ENCODE measurements at regions not wholly inside any gene's neighbourhood (a gene's known extent, or its start where the extent isn't known, plus 50 kb on each side); places are given as distances from the start of the nearest gene placed in this dataset.

- TF ChIP-seq ZNF544 (tag by site-specific recombination; IDR thresholded peaks at IDR 0.05) (no peak), REPIN1 (tag by site-specific recombination; IDR thresholded peaks at IDR 0.05; ENCODE audit: low read depth) (no peak), ZNF558 (tag by site-specific recombination; IDR thresholded peaks at IDR 0.05) (no peak)
These were observed 160.8 kb upstream of the VCX3A start (continued) for GRCh38 chrX:6695717-6696116.

GRCh38 chrX:6694977-6695376 is 160.1 kb upstream of the VCX3A start:
- ChIA-PET POLR2A (no interaction called here), CTCF (no interaction called here)
- H3K27ac ChIP-seq (ENCODE audit: extremely low read depth, low read depth, low read length), result no peak overlapping the region
- no peaks in the 10 kb centered on the region for H3K9me3 ChIP-seq (ENCODE audit: control insufficient read depth, insufficient read depth, low read depth, low read length)
- no peak overlapping the region for H3K4me3 ChIP-seq (ENCODE audit: low read depth, low read length)
- no peaks in the 10 kb centered on the region for H3K4me1 ChIP-seq (ENCODE audit: control insufficient read depth, insufficient read depth, low read length)
- TF ChIP-seq INSM2 (tag by site-specific recombination; IDR thresholded peaks at IDR 0.05), result no peak
- TF ChIP-seq IKZF3 (tag by site-specific recombination; IDR thresholded peaks at IDR 0.05), result no peak
- no peak for TF ChIP-seq HOXA7 (CRISPR knock-in tag; IDR thresholded peaks at IDR 0.05; ENCODE audit: borderline replicate concordance)
- TF ChIP-seq ZNF610 (tag by site-specific recombination; IDR thresholded peaks at IDR 0.05; ENCODE audit: borderline replicate concordance), result no peak
- no peak for TF ChIP-seq ZBTB7A (tag by site-specific recombination; IDR thresholded peaks at IDR 0.05; ENCODE audit: low read depth)
- no peak for TF ChIP-seq ZNF2 (tag by site-specific recombination; IDR thresholded peaks at IDR 0.05)
- TF ChIP-seq ZNF623 (tag by site-specific recombination; IDR thresholded peaks at IDR 0.05), result no peak
- no peak for TF ChIP-seq OSR2 (tag by site-specific recombination; IDR thresholded peaks at IDR 0.05)
- no peak for TF ChIP-seq ZNF37A (tag by site-specific recombination; IDR thresholded peaks at IDR 0.05)
- no peak for TF ChIP-seq ZNF184 (tag by site-specific recombination; IDR thresholded peaks at IDR 0.05)
- TF ChIP-seq TSHZ1 (tag by site-specific recombination; IDR thresholded peaks at IDR 0.05; ENCODE audit: borderline replicate concordance), result no peak
- TF ChIP-seq ZSCAN4 (tag by site-specific recombination; IDR thresholded peaks at IDR 0.05), result no peak
- no peak for TF ChIP-seq ZNF335 (tag by site-specific recombination; conservative IDR thresholded peaks at IDR 0.05)
- no peak for TF ChIP-seq REPIN1 (tag by site-specific recombination; IDR thresholded peaks at IDR 0.05; ENCODE audit: low read depth)
- TF ChIP-seq YY2 (tag by site-specific recombination; IDR thresholded peaks at IDR 0.05), result no peak
- no peak for TF ChIP-seq ZNF133 (tag by site-specific recombination; IDR thresholded peaks at IDR 0.05)
- no peak for TF ChIP-seq ZNF157 (tag by site-specific recombination; IDR thresholded peaks at IDR 0.05)
- no peak for TF ChIP-seq RBAK (tag by site-specific recombination; IDR thresholded peaks at IDR 0.05)
- no peak for TF ChIP-seq ZFP3 (tag by site-specific recombination; IDR thresholded peaks at IDR 0.05; ENCODE audit: low read depth)
- TF ChIP-seq ZNF837 (tag by site-specific recombination; IDR thresholded peaks at IDR 0.05), result no peak
- H3K36me3 ChIP-seq (ENCODE audit: control insufficient read depth in 2 of 2, insufficient read depth in 1 of 2, low read length in 2 of 2), result no peaks in the 10 kb centered on the region
